Activated T-cell treated with anti-CD3 and anti-CD28 coated beads for 4 hours (primary cell): ENCODE measurements at regions not wholly inside any gene's neighbourhood (a gene's known extent, or its start where the extent isn't known, plus 50 kb on each side); places are given as distances from the start of the nearest gene placed in this dataset.

ENCODE experiments used
- DNase-seq: peaks from one replicate; pipeline ENCODE4 v3.0.0-alpha.2; 2020

DNA sequence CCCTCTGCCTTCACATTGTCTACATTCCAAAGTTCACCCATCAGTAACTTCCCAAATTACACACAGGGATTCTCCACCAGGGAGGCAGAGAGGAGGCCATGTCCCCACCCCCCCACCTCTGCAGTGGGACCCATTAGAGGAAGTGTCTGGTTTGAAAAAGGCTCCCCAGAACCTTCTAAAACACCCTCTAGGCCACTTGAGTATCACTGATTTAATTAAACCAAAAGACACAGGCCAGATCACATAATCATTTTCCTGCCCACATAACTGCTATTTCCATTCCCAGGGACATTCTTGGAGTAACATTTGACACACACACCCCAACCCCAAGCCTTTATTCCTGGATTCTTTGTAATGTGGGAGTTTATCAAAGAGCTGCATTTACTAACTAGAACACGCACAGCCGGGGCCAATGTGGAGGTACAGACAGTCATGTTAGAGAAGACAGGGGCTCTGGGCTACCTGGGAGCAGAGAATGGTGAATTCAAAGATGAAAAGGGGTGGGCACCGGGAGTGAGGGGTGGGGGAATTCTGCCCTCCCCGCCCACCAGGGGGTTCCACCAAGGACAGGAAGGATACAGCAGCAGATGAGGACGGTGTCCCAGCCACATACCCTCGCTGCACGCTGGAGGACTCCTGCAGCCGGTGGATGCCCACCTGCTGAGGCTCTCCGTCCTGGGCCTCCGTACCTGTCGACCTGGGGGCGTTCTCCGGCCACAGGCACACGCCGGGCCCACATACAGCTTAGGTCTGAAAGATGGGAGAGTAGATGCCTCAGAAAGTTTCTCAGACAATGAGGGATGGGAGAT is 201.4 kb upstream of the CTNNB1 start:
- no peak for DNase-seq

DNA sequence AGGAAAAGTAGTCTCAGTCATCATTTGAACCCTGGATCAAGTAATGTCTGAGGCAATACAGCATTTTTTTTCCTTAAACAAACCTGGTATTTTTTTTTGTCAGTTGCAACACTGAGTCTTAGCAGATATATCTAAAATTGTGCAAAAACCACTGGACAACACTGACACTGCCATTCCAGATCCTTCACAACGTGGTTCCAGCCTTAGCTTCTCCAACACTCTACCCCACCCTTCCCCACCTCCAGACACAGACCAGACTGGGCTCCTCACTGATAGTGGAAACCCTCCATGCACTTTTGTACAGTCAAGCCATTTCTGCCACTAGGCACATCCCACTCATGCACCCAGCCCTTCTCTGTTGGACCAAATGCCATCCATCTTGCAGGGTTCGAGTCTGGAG is 199.6 kb upstream of the CTNNB1 start:
- DNase-seq: no peak

DNA sequence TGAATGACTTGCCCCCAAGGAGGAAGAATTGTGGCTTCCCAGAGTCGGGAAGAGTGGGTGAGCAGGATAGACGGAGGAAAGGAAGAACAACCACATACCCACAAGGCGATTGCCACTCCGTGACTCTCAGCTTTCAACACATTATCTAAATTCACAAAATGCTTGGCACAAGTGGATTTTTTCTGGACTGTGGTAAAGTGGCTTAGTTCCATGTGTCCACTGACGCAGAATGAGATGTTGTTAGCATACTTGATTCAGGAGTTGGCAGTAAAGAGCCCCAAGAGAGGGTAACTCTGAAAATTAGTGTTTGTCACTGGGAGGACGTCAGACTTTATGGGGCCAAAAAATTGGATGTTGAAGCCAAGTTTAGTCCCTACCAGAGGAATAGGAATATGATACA is 198.8 kb upstream of the CTNNB1 start:
- no peak for DNase-seq

DNA sequence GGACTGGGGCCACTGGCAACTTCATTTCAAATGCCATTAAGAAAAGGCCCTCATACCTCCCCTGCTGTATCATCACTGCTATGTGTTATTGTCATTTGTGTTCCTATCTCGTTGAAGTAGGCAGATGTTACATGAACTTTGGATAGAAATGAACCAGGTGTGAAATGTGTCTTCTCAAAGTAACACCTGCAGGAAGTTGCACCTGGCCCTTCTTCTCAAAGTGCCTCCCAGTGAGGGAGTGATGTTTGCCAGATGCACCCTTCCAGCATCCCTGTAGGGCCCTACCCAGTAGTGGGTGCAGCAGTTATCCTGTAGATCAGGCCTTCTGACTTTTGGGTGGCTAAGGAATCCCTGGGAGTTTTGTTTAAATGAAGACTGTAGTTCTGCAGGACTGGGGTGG is 197.7 kb upstream of the CTNNB1 start:
- no peak for DNase-seq

DNA sequence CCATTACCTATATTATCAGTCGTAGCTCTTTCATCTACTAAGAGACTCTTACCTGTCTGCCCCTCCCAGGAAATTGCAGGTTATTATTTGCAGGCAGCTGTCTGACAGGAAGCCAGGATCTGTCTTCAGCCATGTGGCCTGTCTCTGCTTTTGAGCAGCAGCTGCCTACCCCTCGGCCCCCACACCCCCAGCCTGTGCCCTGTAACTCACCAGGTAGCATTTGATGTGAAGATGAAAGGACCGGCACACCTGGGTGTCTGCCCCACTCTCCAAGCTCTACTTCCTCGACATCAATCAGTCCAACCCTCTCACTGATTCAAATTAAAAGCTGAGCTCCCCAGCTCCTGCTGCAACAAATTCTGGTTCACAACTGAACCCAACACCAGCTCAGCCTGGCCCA is 197.2 kb upstream of the CTNNB1 start:
- no peak for DNase-seq

DNA sequence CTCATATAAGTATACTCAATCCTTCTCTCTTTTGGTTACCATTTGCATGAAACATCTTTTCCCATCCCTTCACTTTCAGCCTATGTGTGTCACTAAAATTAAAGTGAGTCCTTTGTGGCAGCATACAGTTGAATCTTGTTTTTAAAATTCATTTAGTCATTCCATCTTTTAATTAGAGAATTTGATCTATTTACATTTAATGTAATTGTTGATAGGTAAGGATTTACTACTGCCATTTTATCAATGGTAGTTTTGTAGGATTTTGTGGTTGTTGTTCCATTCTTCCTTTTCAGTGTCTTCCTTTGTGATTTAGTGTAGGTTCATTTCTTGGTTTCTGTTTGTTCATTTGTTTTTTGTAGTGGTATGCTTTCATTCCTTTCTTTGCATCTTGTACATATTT is 191.9 kb upstream of the CTNNB1 start:
- no peak for DNase-seq

DNA sequence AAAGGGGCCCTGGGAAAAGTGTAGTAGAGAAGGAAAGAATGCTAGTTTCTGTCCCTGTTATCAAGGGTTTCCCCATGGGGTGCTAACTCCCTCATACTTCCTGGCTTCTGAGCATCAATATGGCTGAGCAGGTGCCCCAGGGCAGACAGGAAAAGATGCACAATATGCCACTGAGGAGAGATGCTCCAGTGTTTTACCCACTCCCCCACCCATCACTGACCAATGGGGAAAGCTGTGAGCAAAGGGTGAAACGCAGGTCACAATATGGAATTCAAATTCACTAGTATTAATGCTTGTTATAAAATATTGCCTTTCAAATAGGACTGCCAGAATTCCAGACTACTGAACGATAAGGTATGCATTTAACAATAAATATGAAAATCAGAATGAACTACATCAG is 187.5 kb upstream of the CTNNB1 start:
- no peak for DNase-seq

DNA sequence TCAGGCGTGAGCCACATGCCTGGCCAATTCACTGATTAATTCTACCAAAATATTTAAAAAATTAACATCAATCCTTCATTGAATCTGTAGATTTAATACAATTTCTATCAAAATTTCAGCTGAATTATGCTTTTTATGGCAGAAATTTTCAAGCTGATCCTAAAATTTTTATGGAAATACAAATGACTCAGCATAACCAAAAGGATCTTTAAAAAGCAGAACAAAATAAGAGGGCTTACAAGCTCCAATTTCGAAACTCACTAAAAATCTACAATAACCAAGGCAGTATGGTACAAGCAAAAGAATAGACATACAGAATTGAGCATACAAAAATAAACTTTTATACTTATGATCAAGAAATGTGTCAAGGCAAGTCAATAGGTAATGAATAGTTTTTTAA is 180.4 kb upstream of the CTNNB1 start:
- no peak for DNase-seq

DNA sequence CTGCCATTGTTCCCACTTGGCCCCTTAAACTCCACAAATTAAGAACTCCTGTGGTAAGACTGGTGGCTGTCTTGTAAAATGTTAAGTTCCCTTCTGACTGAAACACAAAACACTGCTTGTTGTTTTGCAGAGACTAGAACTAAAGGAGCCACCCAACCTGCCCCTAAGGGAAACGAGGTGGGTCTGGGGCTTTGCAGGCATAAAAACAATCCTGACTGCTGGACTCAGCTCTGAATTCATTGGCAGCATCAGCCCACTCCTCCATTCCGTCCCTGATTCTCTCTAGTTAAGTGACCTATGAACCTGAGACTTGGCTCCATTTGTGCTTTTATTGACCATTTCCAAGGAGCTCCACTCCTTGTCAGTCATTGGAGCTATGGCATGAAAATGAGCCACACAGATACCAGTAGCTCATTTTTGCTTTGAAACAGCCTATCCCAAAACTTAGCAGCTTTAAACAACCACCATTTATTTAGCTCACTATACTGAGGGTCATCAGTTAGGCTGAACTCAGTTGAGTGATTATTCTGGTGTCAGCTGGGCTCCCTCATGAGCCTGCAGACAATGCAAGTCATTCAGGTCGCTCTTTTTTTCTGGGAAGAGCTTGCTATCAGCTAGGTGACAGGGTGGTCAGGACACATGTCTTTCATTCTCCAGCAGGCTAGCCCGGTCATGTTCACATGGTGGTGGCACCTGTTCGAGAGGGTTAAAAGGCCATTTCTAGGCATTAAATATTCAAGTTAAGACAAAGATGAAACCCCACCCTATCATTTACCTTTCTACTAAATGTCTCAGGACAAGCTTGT is 175.1 kb upstream of the CTNNB1 start:
- no peak for DNase-seq

DNA sequence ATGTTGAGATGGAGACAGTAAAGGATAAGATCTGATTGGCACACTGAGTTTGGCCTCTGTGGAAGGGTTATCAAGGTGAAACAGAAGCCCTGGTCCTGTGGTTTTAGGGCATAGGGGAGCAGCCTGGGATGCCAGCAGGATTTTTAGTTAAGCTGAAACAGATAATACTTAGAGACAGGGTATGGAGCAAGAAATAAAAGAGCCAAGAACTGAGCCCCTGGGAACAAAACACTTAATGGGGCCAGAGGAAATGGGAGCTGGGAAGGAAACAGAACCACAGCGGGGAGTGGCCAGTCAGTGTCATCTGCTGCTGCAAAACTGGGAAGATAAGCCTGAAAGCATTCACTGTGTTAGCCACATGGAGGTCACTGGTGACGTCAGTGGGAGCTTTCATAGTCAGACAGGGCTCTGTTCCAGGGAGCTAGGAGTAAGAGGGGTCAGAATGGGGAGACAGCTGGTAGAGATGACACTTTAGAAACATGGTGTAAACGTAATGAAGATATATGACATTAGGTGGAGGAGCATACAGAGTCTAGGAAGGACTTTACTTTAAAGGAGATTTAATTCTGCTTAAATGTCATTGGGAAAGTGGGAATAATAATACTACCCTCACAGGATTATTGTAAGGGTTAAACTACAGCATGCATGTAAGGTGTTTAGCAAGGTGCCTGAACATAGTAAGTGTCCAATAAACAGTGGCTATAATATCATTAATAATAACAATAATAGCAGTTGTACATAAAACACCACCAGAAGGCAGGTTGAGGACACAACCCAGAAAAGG is 172.7 kb upstream of the CTNNB1 start:
- no peak for DNase-seq

DNA sequence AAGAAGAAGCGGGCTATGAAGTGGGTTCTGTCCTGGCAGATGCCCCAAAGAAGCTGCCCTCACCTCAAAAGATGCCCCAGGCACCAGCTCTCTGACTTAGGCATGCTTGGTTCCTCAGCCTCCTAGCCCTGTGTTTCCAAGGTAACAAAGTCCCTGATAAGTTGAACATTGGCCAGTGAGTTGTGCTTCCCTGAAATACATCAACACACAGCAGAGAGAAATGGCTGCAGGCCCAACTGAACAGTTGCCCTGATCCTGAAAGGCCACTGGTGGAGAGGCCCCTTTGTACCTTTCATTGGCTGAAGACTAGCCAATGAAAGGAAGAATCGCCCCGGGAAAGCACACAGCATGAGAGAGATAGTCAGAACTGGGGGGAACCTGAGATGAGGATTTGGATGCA is 169.9 kb upstream of the CTNNB1 start:
- DNase-seq: no peak

DNA sequence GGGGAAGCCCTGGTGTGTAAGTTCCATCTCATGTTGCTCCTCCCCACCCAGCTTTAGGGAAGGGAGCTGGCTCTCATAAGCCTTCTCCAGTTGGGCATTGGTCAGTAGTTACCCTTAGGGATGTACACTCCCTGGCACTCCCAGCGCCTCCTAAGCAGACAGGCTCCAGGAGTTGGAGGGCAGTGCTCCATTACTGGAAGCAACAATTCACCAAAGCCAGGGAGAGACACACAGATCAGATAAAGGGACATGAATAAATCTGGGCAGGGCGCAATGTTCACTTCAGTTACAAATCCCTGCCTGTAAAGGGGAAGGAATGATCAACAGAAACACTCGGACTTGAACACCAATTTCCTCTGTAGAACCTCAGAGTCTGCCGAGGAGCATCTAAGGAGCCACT is 169.1 kb upstream of the CTNNB1 start:
- no peak for DNase-seq

DNA sequence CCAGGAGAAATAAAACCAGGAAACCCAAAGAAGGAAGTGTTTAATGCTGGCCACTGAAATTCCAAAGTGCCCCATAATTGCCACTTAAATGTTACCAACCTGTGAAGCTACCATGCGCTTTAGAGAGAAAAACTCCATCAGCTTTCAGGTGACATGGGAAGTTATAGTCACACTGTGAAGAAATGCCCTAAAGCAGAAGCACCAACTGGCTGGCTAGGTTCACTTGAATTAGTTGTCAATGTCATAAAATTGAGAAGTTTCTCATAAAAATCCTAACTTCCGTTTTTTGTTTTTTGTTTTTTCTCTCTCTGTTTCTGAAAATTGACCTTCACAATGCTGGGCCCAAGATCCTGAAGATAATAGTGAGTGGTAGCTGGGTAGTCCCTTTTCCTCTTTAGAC is 167.9 kb upstream of the CTNNB1 start:
- no peak for DNase-seq

DNA sequence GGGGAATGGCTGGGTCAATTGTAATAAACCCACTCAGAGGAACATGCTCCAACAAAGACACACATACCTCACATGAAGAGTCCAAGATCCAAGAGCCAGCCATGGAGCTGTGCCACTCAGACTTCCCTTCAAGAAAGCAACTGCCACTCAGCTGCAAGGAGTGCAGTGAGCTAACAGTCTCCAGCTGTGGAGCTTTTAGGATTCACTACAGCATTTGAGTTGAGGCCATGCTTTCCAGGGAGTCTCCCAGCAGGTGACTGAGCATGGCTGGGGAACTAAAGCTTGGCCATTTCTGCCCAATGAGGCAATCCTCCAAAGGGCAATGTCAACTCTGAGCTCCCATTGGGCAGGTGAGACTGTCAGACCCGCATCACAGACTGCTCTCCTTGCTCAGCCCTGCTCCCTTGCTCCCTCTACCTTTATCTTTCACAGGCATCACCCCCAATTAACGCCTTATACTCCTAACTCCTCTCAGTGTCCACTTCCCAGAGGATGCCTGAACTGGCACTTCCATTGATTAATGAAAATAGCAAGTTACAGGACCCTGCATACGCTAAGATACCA is 165.3 kb upstream of the CTNNB1 start:
- DNase-seq: no peak

DNA sequence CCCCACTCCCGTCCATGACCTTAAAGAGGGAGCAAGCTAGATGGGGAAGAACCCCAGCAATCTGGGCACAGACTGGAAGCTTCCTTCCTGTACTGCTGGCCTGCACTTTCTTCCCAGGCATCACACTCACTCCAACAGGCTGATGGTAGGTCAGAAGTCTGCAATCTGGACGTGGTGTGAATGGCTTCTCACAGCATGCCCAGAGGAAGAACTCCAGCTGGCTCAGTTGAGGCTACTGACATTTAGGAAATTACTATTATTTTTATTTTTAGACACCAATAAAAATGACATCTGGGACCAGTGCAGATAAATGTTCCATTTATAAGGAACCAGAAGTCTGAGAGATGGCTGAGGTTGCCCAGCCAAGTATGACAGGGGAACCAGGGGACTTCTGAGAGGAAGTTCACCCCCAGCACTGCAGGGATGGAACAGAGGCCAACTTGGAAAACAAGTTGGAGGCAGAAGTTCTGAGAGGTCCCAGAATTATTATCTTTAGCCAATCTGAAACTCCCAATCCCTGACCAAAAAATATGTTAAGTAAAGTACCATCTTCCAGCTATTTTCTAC is 163.8 kb upstream of the CTNNB1 start:
- no peak for DNase-seq

DNA sequence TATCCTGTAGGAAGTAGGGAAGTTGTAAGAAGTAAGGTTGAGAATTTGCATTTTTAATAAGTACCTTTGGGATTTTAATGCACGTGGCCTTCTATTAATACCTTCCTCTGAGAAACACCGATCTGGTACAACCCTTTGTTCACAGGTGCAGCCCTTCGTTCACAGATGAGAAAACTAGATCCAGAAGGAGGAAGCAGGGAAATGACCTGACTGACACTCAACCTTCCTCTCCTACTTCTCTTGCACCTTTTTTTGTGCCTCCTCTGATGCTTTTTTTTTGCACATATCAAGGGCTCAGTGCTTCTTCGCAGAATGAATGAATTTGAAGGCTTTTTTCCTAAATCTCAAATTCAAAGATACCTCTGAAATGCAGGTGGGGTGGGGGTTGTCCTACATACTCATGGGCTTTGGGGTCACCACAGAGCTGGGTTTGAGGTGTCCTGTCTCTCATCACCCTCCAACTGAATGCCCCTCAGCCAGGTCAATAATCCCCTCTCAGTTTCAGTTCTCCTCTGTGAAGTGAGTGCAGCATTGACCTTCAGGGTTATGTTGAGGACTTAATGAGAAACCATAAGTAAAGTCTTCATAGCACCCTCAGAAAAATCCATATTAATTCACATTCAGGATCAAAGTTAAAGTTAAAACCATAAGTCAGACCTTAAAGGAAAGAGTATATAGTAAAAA is 161.5 kb upstream of the CTNNB1 start:
- no peak for DNase-seq

DNA sequence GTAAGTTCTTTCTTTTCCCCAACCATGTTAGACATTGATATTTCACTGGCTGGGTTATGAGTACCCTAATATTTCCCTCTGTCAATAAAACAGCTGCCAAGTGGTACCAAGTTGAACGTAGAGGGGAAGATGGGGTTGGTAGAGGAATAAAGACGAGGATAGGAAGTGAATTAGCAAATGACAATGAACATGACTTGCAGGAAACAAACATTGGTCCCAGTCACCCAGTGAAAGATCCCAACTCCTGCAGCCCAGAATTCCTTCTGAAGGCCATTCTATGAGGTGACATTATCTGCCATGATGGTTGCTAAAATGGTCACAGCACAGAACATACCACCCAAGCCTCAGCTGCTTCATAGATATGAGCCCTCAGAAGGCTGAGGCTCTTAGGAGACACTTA is 159.0 kb upstream of the CTNNB1 start:
- DNase-seq: no peak

DNA sequence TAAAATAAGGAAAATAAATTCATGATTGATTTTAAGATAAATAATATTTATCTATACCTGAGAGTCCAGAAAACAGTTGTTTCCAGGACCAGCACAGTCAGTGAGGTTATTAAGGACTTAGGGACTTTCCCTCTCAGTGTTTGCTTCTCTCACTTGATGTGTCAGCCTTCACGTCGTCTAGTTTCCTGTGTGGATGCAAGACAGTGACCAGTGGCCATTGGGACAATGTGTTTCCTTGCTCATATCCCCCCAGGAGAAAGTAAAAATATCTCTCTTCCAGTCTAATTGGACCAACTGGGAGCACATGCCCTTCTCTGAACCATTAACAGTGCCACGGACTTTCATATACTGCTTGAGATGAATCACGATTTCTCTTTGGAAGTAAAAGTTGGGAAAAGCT is 157.8 kb upstream of the CTNNB1 start:
- no peak for DNase-seq

DNA sequence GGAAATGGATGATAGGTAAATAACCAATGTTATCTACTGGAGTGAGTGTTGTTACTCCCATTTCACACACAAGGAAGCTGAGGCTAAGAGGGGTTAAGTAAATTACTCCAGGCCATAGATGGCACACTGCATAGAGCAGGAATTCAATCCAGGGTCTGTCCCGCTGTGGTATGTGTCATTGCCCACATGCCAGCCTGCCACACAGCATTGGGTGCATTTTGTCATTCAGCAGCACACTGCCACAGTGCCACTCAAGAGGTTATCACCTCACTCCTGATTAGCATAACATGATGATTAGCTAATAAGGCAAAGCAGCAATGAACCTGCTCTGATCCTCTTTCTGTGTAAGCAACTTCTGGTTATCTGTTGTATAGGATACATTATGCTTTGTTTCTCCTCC is 157.4 kb upstream of the CTNNB1 start:
- no peak for DNase-seq

DNA sequence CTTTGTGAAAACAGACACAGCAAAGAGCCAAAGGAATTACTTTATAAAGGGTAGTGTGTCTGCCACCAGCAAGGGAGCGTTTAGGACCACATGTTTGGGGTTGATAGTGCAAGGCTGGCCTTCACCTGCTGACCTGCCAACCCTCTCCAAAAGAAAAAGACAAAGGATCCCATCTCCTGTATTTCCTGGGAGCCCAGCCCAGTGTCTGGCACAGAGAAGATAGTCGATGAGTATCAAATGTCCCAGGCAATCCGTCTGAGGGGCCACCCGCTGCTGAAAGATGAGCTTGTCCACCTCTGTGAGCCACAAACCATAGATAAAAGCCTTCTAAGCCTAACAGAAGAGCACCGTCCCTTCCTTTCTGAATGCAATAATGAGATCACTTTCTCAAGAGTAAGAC is 154.8 kb upstream of the CTNNB1 start:
- DNase-seq: no peak

DNA sequence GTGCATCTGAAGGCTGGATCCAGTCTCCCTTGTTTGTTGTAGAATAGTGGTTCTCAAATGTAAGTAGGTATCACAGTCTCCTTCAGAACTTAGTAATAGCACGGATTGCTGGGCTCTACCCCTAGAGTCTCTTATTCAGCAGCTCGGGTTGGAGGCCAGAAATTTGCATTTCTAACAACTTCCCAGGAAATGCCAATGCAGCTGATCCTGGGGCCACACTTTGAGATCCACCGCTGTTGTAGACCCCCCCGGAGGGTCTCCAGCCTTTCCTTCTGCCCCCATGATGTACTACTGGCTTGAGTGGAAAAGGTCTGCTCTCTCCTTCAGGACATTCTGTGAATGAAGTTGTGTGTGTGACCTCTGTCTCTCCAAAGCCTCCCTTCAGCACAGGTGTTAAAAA is 153.8 kb upstream of the CTNNB1 start:
- DNase-seq: no peak

DNA sequence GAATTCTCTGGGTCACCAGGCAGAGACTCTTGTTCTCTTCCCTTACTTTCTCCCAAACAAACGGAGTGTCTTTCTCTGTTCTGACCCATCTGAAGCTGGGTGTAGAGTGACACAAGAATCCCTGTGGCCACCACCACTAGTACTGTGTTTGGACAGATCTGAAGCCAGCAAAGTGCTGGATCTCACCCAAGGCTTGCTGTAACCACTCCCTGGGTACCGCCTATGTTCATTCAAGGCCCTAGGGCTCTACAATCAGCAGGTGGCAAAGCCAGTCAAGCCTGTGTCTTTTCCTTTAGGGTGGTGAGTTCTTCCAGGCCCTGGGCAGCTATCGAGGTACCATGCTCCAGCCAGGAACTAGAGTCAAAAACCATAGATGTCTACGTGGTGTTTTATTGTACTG is 149.2 kb upstream of the CTNNB1 start:
- no peak for DNase-seq
